Stomach (tissue), 4 donors: ENCODE measurements at regions not wholly inside any gene's neighbourhood (a gene's known extent, or its start where the extent isn't known, plus 50 kb on each side); places are given as distances from the start of the nearest gene placed in this dataset.

Source experiments
- CTCF ChIP-seq, 7 experiments: fragments of 450-650 bp in 4 of 7; fragments of 200-600 bp in 3 of 7; sonication (generic) in 3 of 7; IDR thresholded peaks; one replicate each; pipeline ENCODE4 v1.5.1; 2016 to 2019; ENCODE audit warnings: antibody characterized with exemption in 7 of 7, control low read depth in 2 of 7, mild to moderate bottlenecking in 1 of 7
- EP300 ChIP-seq: sonication (generic); formaldehyde crosslinking; IDR thresholded peaks from one replicate; pipeline ENCODE4 v1.6.1; 2017; ENCODE audit warnings: antibody characterized with exemption
- POLR2AphosphoS5 ChIP-seq, 3 donors: sonication (generic); formaldehyde crosslinking; IDR thresholded peaks; one replicate each; pipeline ENCODE4 v1.6.1; 2016; ENCODE audit warnings: antibody characterized with exemption in 3 of 3

GRCh38 chr12:105445249-105445648 lies 114.8 kb downstream of the C12orf75 start:
- TF ChIP-seq CTCF (IDR thresholded peaks at IDR 0.05): no peak
- no peak for TF ChIP-seq POLR2AphosphoS5 (IDR thresholded peaks at IDR 0.05)
- TF ChIP-seq EP300: no peak
